Superior temporal gyrus (tissue), 1 donor: ENCODE measurements at regions not wholly inside any gene's neighbourhood (a gene's known extent, or its start where the extent isn't known, plus 50 kb on each side); places are given as distances from the start of the nearest gene placed in this dataset.

Source experiments
- DNase-seq: peaks from one replicate; pipeline ENCODE4 v3.0.0-alpha.2; 2016; ENCODE audit errors: extremely low spot score

GRCh38 chr2:28694364-28694763 is 57.3 kb upstream of the PPP1CB start:
- DNase-seq: no peak

- peak; percentile 46 for DNase-seq
These were observed 56.4 kb upstream of the PPP1CB start for GRCh38 chr2:28695245-28695647.

- DNase-seq: no peak
These were observed 55.4 kb upstream of the PPP1CB start for GRCh38 chr2:28696261-28696660.

GRCh38 chr2:28697602-28698149 is 54.0 kb upstream of the PPP1CB start:
- DNase-seq: no peak

GRCh38 chr2:28698545-28698944 is 53.1 kb upstream of the PPP1CB start:
- DNase-seq: no peak
